HEK293T (cell line): ENCODE measurements at regions not wholly inside any gene's neighbourhood (a gene's known extent, or its start where the extent isn't known, plus 50 kb on each side); places are given as distances from the start of the nearest gene placed in this dataset.

ENCODE experiments used
- ARNT ChIP-seq: fragments of 450-650 bp; IDR thresholded peaks from 2 replicates; pipeline ENCODE4 v1.6.1; 2017; ENCODE audit warnings: mild to moderate bottlenecking
- BHLHE40 ChIP-seq: fragments of 450-650 bp; IDR thresholded peaks from 2 replicates; pipeline ENCODE4 v1.6.1; 2016; ENCODE audit warnings: mild to moderate bottlenecking, moderate library complexity, borderline replicate concordance
- ELF4 ChIP-seq: fragments of 450-650 bp; IDR thresholded peaks from 2 replicates; pipeline ENCODE4 v1.6.1; 2017; ENCODE audit warnings: antibody characterized with exemption
- FOXK2 ChIP-seq: fragments of 450-650 bp; IDR thresholded peaks from 2 replicates; pipeline ENCODE4 v1.6.1; 2016; ENCODE audit warnings: mild to moderate bottlenecking
- FOXM1 ChIP-seq: fragments of 450-650 bp; IDR thresholded peaks from 2 replicates; pipeline ENCODE4 v1.6.1; 2017; ENCODE audit warnings: mild to moderate bottlenecking, borderline replicate concordance
- NFRKB ChIP-seq: fragments of 450-650 bp; IDR thresholded peaks from 2 replicates; pipeline ENCODE4 v1.6.1; 2016; ENCODE audit warnings: mild to moderate bottlenecking, moderate library complexity
- SP1 ChIP-seq: fragments of 450-650 bp; IDR thresholded peaks from 2 replicates; pipeline ENCODE4 v1.6.1; 2017
- SUZ12 ChIP-seq: fragments of 450-650 bp; IDR thresholded peaks from 2 replicates; pipeline ENCODE4 v1.6.1; 2016; ENCODE audit warnings: mild to moderate bottlenecking

- no peak for TF ChIP-seq FOXM1
- TF ChIP-seq ARNT: no peak
- TF ChIP-seq SUZ12: no peak
- TF ChIP-seq ELF4: no peak
- no peak for TF ChIP-seq NFRKB
- no peak for TF ChIP-seq BHLHE40
- no peak for TF ChIP-seq FOXK2
- no peak for TF ChIP-seq SP1
Measured at GRCh38 chr2:153004627-153005026, 286.2 kb downstream of the ARL6IP6 start.
